Ovary (tissue), 3 donors: ENCODE measurements at regions not wholly inside any gene's neighbourhood (a gene's known extent, or its start where the extent isn't known, plus 50 kb on each side); places are given as distances from the start of the nearest gene placed in this dataset.

Experiments used
- POLR2A ChIP-seq: fragments of 450-650 bp; IDR thresholded peaks from one replicate; pipeline ENCODE4 v1.6.1; 2017; ENCODE audit warnings: antibody characterized with exemption, mild to moderate bottlenecking, moderate library complexity
- TF ChIP-seq, protein P1 (sequence below), 3 donors: fragments of 450-650 bp in 2 of 3; fragments of 200-600 bp in 1 of 3; IDR thresholded peaks; one replicate each; pipeline versions ENCODE4 v1.5.1 to v1.8.0; 2016 to 2022; ENCODE audit warnings: antibody characterized with exemption in 3 of 3, mild to moderate bottlenecking in 1 of 3
- donor health status: DM: no; HTN: no; CAD: no.

DNA sequence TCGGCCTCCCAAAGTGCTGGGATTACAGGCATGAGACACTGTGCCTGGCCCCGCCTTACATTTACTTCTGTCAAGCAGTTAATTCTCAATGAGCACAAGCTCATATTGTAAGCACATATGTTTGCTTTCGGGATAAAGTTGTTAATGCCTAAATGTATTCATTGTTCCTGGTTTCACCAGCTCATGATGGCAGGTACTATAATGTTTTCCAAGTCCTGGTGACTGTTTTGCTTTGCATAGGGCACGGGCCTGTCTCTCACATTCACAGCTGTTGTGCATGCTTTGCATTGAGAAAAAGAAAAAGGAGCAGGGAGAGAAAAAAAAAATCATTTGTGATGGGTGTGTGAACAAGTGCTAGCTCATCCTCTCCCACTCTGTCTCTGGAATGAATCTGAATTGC is 661.2 kb upstream of the TENM3 start:
- TF ChIP-seq, protein P1, sequence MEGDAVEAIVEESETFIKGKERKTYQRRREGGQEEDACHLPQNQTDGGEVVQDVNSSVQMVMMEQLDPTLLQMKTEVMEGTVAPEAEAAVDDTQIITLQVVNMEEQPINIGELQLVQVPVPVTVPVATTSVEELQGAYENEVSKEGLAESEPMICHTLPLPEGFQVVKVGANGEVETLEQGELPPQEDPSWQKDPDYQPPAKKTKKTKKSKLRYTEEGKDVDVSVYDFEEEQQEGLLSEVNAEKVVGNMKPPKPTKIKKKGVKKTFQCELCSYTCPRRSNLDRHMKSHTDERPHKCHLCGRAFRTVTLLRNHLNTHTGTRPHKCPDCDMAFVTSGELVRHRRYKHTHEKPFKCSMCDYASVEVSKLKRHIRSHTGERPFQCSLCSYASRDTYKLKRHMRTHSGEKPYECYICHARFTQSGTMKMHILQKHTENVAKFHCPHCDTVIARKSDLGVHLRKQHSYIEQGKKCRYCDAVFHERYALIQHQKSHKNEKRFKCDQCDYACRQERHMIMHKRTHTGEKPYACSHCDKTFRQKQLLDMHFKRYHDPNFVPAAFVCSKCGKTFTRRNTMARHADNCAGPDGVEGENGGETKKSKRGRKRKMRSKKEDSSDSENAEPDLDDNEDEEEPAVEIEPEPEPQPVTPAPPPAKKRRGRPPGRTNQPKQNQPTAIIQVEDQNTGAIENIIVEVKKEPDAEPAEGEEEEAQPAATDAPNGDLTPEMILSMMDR (IDR thresholded peaks at IDR 0.05), result no peak
- no peak for TF ChIP-seq POLR2A
